Thoracic aorta (tissue), 2 donors: ENCODE measurements at regions not wholly inside any gene's neighbourhood (a gene's known extent, or its start where the extent isn't known, plus 50 kb on each side); places are given as distances from the start of the nearest gene placed in this dataset.

ENCODE experiments used
- ATAC-seq: fragments of 150-250 bp; one replicate; pipeline ENCODE4 v1.8.0; 2017; ENCODE audit warnings: low read depth; ENCODE audit not compliant: insufficient number of reproducible peaks, low FRiP score
- DNase-seq: peaks from one replicate; pipeline ENCODE4 v3.0.0-alpha.2; 2020; ENCODE audit warnings: low spot score
- H3K27ac ChIP-seq, 2 donors: fragments of 200-600 bp; sonication (generic); 1 replicate in 1 of 2; 2 replicates in 1 of 2; pipeline ENCODE4 v1.5.1; 2016; ENCODE audit warnings: mild to moderate bottlenecking in 2 of 2, moderate library complexity in 2 of 2
- H3K27me3 ChIP-seq: fragments of 200-600 bp; sonication (generic); replicated peaks from 2 replicates; pipeline ENCODE4 v1.6.0; 2016; ENCODE audit warnings: mild to moderate bottlenecking; ENCODE audit not compliant: insufficient read depth
- H3K36me3 ChIP-seq: fragments of 200-600 bp; sonication (generic); one replicate; pipeline ENCODE4 v1.5.1; 2016
- H3K4me1 ChIP-seq, 2 donors: fragments of 200-600 bp; sonication (generic); 1 replicate in 1 of 2; 2 replicates in 1 of 2; pipeline versions ENCODE4 v1.5.1 to v1.6.0; 2016; ENCODE audit warnings: low read depth in 2 of 2, mild to moderate bottlenecking in 1 of 2; ENCODE audit not compliant: control insufficient read depth in 1 of 2
- H3K4me3 ChIP-seq: fragments of 200-600 bp; sonication (generic); 2 replicates; pipeline ENCODE4 v1.5.1; 2016; ENCODE audit warnings: mild to moderate bottlenecking
- H3K9me3 ChIP-seq: fragments of 200-600 bp; sonication (generic); 2 replicates; pipeline ENCODE4 v1.5.1; 2016
- CTCF ChIP-seq: fragments of 200-600 bp; sonication (generic); IDR thresholded peaks from one replicate; pipeline ENCODE4 v1.5.1; 2019; ENCODE audit warnings: antibody characterized with exemption

DNA sequence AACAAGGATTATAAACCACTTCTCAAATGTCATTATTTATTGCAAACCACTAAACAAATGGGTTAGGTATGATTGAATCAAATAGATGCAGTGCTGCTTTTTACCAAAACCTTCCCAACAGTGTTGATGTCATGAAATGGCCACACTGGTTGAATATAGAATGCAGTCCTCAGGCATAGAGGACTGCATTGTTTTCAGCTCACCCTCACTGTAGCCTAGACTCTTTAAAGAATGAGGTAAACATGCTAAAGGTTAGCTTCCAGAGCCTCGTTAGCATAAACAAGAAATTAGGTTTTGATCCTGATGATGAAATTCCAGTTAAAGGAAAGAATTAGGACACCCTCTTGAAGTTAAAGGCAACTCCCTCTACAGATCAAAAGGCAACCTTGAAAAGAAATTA, 224.3 kb downstream of the ALDH8A1 start:
- TF ChIP-seq CTCF = no peak
- Histone ChIP-seq H3K4me3 (no peak overlapping the region), H3K4me1 (peaks cover 2 to 7% of the 10 kb centered on the region in 2 donors), H3K9me3 (no peaks in the 10 kb centered on the region), H3K27me3 (no peaks in the 10 kb centered on the region), H3K27ac (no peak overlapping the region), H3K36me3 (no peaks in the 10 kb centered on the region)
- DNase-seq (no peak), ATAC-seq (no peak)

DNA sequence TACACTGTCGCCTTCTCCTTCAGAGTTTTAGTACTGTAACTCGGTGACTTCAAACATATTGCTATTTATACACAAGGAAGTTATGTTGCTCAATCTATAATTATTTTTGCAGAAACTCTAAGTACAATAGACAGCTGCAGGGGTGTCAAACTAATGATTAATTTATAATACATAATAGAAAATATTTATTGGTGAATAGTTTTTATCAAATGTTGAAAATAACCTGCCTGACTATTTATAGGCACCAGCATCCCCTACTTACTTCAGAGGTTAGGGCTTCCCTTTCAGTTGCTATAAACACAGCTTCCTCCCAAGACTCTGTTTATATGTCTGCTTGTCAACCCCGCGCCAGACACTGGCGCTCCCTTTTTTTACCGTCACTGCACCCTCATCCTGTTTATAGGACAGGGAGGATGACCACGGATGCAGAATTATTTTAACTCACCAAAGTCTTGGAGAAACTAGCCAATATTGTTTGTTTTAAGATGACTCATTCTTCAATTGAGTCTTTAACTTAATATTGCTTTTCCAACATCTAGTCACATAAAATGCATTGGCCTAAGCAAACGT, 225.0 kb downstream of the ALDH8A1 start:
- no peaks in the 10 kb centered on the region for H3K36me3 ChIP-seq
- peaks cover 9 to 14% of the 10 kb centered on the region in 2 donors for H3K4me1 ChIP-seq
- H3K9me3 ChIP-seq = no peaks in the 10 kb centered on the region
- no peak for TF ChIP-seq CTCF
- DNase-seq (no peak), ATAC-seq (no peak)
- H3K27ac ChIP-seq = no peak overlapping the region
- H3K27me3 ChIP-seq = no peaks in the 10 kb centered on the region
- no peak overlapping the region for H3K4me3 ChIP-seq

GRCh38 chr6:134723081-134723871, 226.6 kb downstream of the ALDH8A1 start:
- no peak for DNase-seq
- no peak for ATAC-seq
- Histone ChIP-seq H3K4me3 (no peak overlapping the region), H3K27me3 (no peaks in the 10 kb centered on the region), H3K27ac (no peak overlapping the region), H3K36me3 (no peaks in the 10 kb centered on the region), H3K9me3 (no peaks in the 10 kb centered on the region), H3K4me1 (peaks cover 18 to 25% of the 10 kb centered on the region in 2 donors)
- TF ChIP-seq CTCF = no peak

- no peaks in the 10 kb centered on the region for H3K9me3 ChIP-seq
- H3K36me3 ChIP-seq = no peaks in the 10 kb centered on the region
- no peak for TF ChIP-seq CTCF
- H3K4me1 ChIP-seq = peaks cover 18 to 25% of the 10 kb centered on the region in 2 donors
- H3K4me3 ChIP-seq = no peak overlapping the region
- no peak overlapping the region for H3K27ac ChIP-seq
- H3K27me3 ChIP-seq = no peaks in the 10 kb centered on the region
- ATAC-seq (no peak), DNase-seq (no peak)
Measured at GRCh38 chr6:134722200-134722870, 227.6 kb downstream of the ALDH8A1 start.

GRCh38 chr6:134721060-134721405, 228.9 kb downstream of the ALDH8A1 start:
- ATAC-seq = no peak
- TF ChIP-seq CTCF = no peak
- Histone ChIP-seq H3K9me3 (no peaks in the 10 kb centered on the region), H3K36me3 (no peaks in the 10 kb centered on the region), H3K27me3 (no peaks in the 10 kb centered on the region), H3K4me3 (no peak overlapping the region), H3K4me1 (peaks cover 18 to 25% of the 10 kb centered on the region in 2 donors), H3K27ac (peak overlapping the region in 1 of 2 donors; percentile 61)
- no peak for DNase-seq
